GM18498 (cell line): ENCODE measurements at regions not wholly inside any gene's neighbourhood (a gene's known extent, or its start where the extent isn't known, plus 50 kb on each side); places are given as distances from the start of the nearest gene placed in this dataset.

Experiments
- ATAC-seq: cut with Tn5 transposase; IDR thresholded peaks from one replicate; pipeline ENCODE4 v1.9.1; 2021; ENCODE audit warnings: mild to moderate bottlenecking, moderate library complexity; ENCODE audit not compliant: unreplicated experiment

DNA sequence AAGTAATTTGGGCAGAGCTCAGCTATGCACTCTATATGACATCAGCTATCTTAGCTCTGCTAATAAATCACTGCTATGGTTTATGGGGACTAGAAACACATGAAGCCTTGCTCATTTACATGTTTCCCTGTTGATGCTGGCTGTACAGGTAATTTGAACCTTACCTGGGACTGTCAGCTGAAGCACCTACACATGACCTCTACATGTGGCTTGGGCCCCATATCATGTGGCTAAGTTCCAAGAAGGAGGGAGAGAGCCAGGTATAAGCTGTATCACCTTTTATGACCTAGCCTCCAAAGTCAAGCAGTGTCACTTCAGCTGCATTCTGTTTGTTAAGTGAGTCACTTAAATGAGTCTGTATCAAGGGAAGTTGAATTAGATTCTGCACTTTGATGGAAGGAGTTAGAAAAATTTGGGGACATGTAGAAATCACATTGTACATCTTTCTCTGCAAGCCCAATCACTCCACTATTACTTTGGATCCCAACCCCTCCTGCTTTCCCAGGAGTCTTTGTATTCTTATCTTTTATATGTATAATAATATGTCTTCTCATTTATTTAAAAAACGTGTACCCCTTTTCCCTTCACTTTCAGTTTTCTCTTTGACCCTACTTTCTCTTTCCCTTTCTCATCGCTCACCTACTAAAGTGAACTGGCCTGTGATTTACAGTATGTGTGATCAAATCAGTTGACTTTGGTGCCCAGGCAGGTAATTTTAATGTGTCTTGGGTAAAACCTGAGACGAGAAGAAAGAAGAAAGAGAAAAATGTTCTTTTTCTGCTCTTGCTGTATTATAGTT lies 53.4 kb upstream of the PRKACB start:
- ATAC-seq = peak; percentile 77

DNA sequence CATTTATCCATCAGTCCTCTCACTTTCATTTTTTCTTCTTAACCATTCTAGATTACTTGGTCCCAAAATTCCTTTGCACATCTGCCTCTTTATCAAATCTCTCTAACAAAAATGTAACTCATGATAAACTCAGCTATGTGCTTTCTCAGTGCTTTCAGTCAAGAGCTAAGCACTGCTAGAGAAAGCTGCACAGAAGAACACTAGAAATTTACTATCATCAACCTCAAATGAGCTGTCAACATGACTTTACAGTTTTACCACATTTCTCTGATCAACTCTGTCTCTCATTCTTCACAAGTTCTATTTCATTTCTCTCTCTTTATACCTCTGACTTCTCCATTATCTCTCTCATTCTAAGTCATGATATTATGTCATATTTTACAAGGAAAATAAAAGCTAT lies 54.2 kb upstream of the PRKACB start:
- ATAC-seq = peak; percentile 28

DNA sequence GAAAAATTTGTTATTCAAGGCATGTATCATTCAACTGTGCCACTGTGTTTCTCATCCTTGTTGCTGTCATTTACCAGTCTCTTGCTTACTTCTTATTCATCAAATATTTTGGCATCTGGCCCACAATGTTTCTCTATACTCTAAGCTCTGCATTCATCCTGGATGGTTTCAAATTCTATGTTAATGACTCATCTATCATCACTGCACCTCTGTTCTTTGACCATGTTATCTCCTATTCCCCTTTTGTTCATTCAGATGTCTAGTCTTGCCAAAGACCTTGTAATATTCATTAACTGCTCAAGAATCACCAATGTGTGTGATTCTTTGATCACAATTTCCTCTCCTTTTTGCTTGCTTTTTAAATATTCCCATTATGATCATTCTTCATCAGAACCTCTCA lies 54.6 kb upstream of the PRKACB start:
- no peak for ATAC-seq

DNA sequence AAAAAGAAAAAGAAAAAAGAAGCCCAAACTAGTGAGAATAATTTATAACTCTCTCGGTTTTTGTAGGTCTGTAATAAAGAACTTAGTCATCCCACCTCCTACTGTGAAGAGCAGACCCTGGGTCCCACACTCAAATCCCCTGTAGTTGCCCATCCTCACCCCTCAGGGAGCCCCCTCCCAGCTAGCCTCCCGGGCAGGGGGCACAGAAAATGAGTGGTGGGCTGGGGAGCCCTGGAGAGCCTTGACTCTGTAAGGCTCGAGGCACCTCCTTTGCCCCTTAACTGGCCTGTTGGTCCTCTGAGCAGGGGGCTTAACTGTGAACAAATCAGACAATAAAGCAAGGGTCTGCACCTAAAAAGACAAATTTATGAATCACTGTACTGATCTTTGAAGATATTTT lies 57.5 kb upstream of the PRKACB start:
- no peak for ATAC-seq

DNA sequence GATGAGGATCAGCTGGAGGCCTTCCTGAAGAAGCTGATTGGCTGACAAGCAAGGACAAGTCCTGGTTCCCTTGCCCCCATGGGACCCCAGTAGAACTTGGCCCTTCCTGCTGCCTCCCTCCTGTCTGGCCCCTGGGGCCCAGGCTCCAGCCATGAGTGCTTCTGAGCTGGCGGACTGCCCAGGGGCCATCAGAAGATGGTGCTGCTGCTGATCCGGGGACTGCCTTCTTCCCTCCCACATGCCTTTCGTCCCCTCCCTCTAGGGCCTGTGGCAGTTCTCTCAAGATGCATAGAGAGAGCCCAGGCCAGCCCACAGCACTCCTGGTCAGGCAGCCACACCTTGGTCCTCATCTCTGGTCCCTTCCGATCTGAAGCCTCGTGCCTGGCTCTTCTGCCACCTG lies 57.9 kb upstream of the PRKACB start:
- no peak for ATAC-seq

DNA sequence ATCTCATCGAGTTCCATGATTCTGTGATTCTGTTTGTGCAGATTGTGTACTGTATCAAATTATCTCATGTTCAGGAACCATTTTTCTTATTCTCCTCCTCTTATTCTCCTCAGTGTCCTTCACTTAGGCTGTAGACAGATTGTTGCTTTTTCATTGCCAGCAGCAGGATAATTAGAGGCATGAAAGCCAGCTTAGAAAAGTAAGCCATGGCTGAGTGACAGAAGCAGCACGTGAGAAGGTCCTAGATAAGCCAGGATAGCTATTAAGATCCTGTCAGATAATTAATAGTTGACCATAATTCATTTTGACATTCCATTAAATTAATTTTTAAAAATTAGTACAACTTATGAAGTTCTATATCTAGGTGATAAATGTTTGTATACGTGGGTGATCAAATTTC lies 60.8 kb upstream of the PRKACB start:
- no peak for ATAC-seq

DNA sequence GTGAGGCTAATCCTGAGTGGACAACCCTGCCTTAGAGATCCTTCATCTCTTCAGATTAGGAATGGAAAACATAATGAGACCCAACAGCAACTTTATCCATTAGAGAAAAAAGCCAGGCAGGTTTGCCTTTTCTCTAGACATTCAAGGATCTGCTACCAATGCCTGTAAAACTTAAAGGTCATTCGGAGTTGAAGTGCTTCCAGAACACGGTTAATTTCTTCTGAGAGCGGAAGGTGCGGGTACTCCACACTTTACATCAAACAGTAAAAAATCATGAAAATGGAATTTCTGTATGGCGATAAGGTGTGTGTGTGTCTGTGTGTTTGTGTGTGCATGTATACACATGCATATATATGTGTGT lies 65.2 kb upstream of the PRKACB start:
- ATAC-seq = no peak

DNA sequence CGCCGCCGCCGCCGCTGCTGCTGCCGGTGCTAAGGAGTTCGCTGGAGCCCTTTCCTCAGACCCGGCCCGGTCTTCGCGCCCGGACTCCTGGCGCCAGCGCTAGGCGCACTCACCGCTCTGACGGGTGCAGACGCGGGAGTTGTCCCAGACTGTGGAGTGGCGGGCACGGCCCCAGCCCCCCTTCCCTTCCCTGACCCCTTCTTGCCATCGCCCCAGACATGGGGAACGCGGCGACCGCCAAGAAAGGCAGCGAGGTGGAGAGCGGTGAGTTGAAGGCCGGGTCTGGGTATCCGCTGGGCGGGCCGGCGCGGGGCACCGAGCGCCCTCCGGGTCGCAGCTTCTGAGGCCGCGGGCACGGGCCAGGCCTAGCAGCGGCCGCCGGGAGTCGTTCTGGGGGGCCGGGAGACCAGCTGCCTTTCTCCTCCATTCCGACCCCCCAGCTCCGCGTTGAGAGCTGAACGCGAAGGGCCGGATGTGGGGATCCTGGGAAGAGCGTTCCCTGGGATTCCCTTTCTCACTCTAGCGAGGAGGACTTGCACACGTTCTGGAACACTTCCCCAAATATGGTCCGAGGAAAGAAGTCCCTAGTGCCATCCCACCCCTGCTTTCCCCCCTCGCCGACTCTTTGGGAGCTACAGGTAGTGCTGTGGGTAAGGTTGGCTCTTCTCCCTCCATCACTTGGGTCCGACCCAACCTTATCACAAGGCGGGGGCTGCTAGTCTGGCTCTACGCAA lies 65.8 kb upstream of the PRKACB start:
- ATAC-seq = peak; percentile 52

DNA sequence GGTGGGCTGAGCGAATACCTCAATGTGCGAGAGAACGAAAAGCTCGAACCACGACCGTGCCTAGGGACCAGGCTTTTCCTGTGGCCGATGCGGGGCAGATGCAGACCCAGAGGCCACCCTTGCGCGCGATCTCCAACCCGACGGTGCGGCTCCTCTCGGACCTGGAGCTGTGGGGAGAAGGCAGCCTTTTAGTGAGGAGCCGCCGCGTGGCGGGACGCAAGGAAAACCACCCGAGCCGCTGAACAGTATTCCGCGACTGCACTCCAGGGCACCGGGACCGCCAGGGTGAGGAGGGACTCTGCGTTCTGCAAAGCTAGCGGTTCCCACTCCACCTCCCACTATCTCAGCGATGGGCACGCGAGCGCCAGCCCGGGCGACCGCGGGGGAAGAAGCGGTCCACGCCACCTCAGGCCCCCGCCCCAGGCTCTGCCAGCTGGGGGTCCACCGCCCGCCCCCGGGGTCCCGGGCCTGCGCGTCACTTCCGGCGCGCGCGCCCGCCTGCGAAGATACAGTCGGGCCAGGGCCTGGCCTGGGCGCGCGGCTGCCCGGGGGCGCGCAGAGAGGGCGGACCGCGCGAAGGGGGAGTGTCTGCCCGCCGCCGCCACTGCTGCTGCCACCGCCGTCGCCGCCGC lies 66.5 kb upstream of the PRKACB start:
- ATAC-seq = peak; percentile 95

DNA sequence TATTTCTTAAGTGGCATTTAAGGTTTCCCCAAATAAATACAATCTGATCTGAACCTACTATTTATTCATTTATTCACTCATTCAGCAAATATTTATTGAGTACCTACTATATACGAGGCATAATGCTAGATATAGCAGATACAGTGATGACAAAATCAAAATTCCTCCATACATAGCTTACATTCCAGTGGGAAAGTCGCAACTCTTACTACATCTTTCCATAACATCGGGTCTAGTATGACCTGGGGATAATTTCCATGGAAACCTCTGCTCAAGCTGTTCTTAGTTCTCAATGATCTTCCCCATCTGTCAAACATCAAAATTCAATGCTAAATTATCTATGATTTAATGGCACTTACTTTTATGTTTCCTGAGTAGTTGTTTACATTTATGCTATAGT lies 70.8 kb upstream of the PRKACB start:
- no peak for ATAC-seq

DNA sequence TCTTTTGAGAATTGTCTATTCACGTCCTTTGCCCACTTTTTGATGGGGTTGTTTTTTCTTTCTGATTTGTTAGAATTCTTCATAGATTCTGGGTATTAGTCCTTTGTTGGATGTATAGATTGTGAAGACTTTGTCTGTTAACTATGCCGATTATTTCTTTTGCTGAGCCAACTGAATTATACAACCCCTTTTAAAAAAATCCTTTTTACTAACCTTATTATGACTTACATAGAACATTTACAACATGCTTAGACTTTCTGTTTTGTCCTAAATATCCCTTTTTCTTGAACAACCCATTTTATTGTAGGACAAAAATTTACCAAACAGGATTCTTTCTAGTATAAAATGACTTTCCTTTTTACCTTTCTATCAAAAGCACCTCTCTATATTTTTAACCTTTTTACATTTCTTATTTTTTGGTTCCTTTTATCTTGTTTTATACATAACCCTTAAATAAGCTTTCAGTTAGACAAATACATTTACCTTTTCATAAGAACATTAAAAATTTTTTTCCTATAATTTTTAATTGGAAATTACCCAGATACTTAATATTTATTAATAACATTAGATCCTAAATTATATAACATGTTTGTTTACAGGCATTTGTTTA lies 70.4 kb upstream of the TTLL7 start:
- no peak for ATAC-seq

DNA sequence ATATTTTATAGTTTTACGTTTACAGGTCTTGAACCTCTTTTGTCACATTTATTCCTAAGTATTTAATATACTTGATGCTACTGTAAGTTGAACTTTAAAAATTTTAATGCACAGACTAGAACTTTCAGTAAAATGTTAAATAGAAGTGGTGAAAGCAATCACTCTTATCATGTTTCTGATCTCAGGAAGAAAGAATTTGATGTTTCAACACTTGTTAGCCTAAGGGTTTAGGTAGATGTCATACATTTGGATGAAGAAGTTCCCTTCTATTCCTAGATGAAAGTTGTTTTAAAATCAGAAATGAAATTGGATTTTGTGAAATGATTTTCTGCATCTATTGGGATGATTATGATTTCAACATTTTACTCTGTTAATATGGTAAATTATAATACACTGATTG lies 63.6 kb upstream of the TTLL7 start:
- no peak for ATAC-seq

DNA sequence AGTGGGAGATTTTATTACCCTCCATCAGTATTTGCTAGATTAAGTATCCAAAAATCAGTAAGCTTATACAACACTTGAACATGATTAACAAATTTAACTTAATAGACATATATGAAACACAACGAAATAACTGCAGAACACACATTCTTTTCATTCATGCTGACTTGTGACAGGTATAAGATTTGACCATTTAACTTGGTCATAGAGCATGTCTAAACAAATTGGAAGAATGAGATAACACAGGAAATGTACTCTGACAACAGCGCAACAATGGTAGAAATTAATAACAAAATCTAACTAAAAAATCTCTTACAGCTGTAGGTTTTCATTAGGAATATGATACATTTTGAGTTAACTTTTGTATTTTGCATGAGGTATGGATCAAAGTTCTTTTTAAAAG lies 62.4 kb upstream of the TTLL7 start:
- ATAC-seq = no peak

DNA sequence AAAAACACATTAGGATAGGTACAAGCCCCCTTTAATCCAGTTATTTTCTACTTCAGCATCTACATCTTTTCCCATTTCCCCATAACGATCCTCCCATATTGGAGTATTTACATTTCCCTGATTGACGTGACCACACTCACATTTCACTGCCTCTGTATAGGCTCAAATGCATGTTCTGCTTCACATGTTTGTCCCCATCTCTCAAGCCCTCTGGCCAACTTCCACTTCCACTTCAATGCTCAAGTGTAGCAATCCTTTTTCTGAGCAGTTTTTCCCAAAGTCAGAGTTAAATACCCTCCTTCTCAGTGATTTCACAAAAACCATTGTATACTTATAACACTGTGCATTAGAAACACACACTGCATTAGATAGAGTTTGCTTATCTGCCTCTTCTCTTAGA lies 61.8 kb upstream of the TTLL7 start:
- no peak for ATAC-seq

DNA sequence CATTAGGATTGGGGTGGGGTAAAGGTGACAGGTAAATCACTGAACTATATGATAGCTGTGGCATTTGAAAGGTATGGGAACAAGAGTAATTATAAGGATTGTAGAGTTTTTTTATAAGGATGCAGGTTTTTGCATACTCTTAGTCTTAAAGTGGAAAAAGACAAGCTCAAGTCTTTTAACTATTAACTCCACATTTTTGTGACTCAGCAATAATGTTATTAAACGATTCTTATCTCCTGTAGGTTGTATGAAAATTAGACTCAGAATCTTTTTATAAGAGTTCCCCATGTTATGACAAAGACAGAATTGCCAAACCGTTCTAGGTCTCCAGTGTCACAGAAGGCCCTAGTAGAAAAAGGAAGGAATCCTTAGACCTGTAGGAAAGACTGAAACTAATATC lies 49.9 kb upstream of the TTLL7 start:
- no peak for ATAC-seq
